BE2C (cell line): ENCODE measurements at regions not wholly inside any gene's neighbourhood (a gene's known extent, or its start where the extent isn't known, plus 50 kb on each side); places are given as distances from the start of the nearest gene placed in this dataset.
"Not testable (repeated sequence)": the region's sequence is repeated elsewhere in the genome, so short reads cannot be mapped to it uniquely, and the experiment has no call there.

Source experiments
- DNase-seq: peaks from one replicate; pipeline ENCODE4 v3.0.0-alpha.2; 2020
- H3K27me3 ChIP-seq: fragments of 250-450 bp; sonication (Bioruptor Pico); 2 replicates; pipeline ENCODE4 v1.5.1; 2020; ENCODE audit warnings: mild to moderate bottlenecking
- H3K36me3 ChIP-seq: fragments of 250-450 bp; sonication (Bioruptor Pico); 2 replicates; pipeline ENCODE4 v1.5.1; 2020; ENCODE audit warnings: mild to moderate bottlenecking
- H3K4me1 ChIP-seq: fragments of 250-450 bp; sonication (Bioruptor Pico); 2 replicates; pipeline ENCODE4 v1.5.1; 2020
- H3K4me3 ChIP-seq: 2 replicates; pipeline ENCODE4 v1.5.1; 2011; ENCODE audit warnings: low read depth, low read length
- H3K9me3 ChIP-seq: fragments of 250-450 bp; sonication (Bioruptor Pico); 2 replicates; pipeline ENCODE4 v1.5.1; 2020
- CTCF ChIP-seq: IDR thresholded peaks from 2 replicates; pipeline ENCODE4 v1.5.1; 2012; ENCODE audit warnings: mild to moderate bottlenecking, low read depth, low read length

GRCh38 chr11:79616392-79616851, 175.6 kb upstream of the TENM4 start:
- Histone ChIP-seq H3K36me3 (no peaks in the 10 kb centered on the region), H3K27me3 (no peaks in the 10 kb centered on the region), H3K4me1 (no peaks in the 10 kb centered on the region), H3K9me3 (no peaks in the 10 kb centered on the region), H3K4me3 (no peak overlapping the region)
- no peak for TF ChIP-seq CTCF
- no peak for DNase-seq

GRCh38 chr11:79615425-79615824, 174.6 kb upstream of the TENM4 start:
- no peak for DNase-seq
- H3K36me3 ChIP-seq: no peaks in the 10 kb centered on the region
- no peak overlapping the region for H3K4me3 ChIP-seq
- H3K9me3 ChIP-seq: no peaks in the 10 kb centered on the region
- no peak for TF ChIP-seq CTCF
- no peaks in the 10 kb centered on the region for H3K27me3 ChIP-seq
- no peaks in the 10 kb centered on the region for H3K4me1 ChIP-seq

GRCh38 chr11:79610678-79611077, 169.8 kb upstream of the TENM4 start:
- Histone ChIP-seq H3K4me3 (no peak overlapping the region), H3K9me3 (no peaks in the 10 kb centered on the region), H3K4me1 (no peaks in the 10 kb centered on the region), H3K27me3 (no peaks in the 10 kb centered on the region), H3K36me3 (no peaks in the 10 kb centered on the region)
- TF ChIP-seq CTCF: no peak
- DNase-seq: no peak

GRCh38 chr11:79610139-79610538, 169.3 kb upstream of the TENM4 start:
- H3K9me3 ChIP-seq: no peaks in the 10 kb centered on the region
- H3K4me3 ChIP-seq: no peak overlapping the region
- no peaks in the 10 kb centered on the region for H3K27me3 ChIP-seq
- H3K4me1 ChIP-seq: no peaks in the 10 kb centered on the region
- DNase-seq: no peak
- H3K36me3 ChIP-seq: no peaks in the 10 kb centered on the region
- no peak for TF ChIP-seq CTCF

- Histone ChIP-seq H3K4me1 (no peaks in the 10 kb centered on the region), H3K9me3 (no peaks in the 10 kb centered on the region), H3K27me3 (no peaks in the 10 kb centered on the region), H3K4me3 (no peak overlapping the region), H3K36me3 (no peaks in the 10 kb centered on the region)
- no peak for DNase-seq
- no peak for TF ChIP-seq CTCF
Observed at GRCh38 chr11:79609511-79609910, 168.7 kb upstream of the TENM4 start.

- H3K4me3 ChIP-seq, H3K36me3 ChIP-seq, H3K27me3 ChIP-seq, DNase-seq, H3K9me3 ChIP-seq, H3K4me1 ChIP-seq: not testable (repeated sequence)
Observed at GRCh38 chr11:79606461-79606860, 165.6 kb upstream of the TENM4 start.

- no peaks in the 10 kb centered on the region for H3K36me3 ChIP-seq
- TF ChIP-seq CTCF: no peak
- H3K9me3 ChIP-seq: no peaks in the 10 kb centered on the region
- H3K27me3 ChIP-seq: no peaks in the 10 kb centered on the region
- no peak overlapping the region for H3K4me3 ChIP-seq
- DNase-seq: no peak
- no peaks in the 10 kb centered on the region for H3K4me1 ChIP-seq
Observed at GRCh38 chr11:79600711-79601110, 159.9 kb upstream of the TENM4 start.
